ENCODE measurements at regions not wholly inside any gene's neighbourhood (a gene's known extent, or its start where the extent isn't known, plus 50 kb on each side); places are given as distances from the start of the nearest gene placed in this dataset.
"Not testable (repeated sequence)": the region's sequence is repeated elsewhere in the genome, so short reads cannot be mapped to it uniquely, and the experiment has no call there.

- DNase-seq (ENCODE audit: insufficient read length, low spot score) = no peak
- no peak for FAIRE-seq
- no peak for TF ChIP-seq POLR2A (IDR thresholded peaks at IDR 0.05; ENCODE audit: low read depth, low read length)
These were observed 141.8 kb upstream of the NECTIN3 start for GRCh38 chr3:110929816-110930215.

DNA sequence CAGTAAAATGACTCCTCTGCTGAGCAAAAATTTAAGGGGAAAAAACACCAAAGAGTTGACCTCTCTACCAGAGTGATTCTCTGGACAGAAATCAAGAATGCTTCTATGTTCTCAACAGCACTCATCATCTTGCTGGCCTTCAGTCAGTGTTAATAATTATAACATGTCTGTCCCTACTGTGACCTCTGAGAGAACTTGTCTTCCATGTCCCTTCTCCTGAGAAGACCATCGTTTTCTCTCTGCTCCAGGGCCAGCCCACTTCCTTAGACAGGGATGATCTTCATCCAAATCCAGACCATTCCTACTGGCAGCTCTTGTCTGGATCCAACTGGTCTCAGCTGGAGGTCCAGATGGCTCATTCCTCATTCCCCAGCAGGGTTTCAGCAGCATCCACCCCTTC, 139.0 kb upstream of the NECTIN3 start:
- TF ChIP-seq POLR2A (IDR thresholded peaks at IDR 0.05; ENCODE audit: low read depth, low read length) = no peak
- no peak for FAIRE-seq
- no peak for DNase-seq (ENCODE audit: insufficient read length, low spot score)

- DNase-seq (ENCODE audit: insufficient read length, low spot score) = no peak
- no peak for FAIRE-seq
- no peak for TF ChIP-seq POLR2A (IDR thresholded peaks at IDR 0.05; ENCODE audit: low read depth, low read length)
These were observed 137.7 kb upstream of the NECTIN3 start for GRCh38 chr3:110933821-110934426.

DNA sequence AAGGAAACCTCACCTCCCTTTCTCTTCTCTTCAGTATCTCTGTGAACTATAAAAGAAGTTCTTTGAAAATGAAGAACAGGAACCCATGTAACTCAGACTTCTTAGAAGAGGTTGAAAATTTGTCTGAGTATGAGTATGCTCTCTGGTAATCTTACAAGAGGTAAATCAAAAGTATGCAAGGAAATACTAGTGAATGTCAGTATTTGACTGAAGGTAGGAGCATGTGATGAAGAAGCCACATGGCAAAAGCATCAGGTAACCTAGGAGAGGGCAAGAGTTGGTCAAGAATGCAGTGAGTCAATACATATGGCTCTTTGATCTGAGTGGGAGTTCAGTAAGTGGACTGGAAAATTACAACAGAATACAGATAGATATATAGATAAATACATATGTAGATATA, 133.0 kb upstream of the NECTIN3 start:
- no peak for DNase-seq (ENCODE audit: insufficient read length, low spot score)
- no peak for FAIRE-seq
- TF ChIP-seq POLR2A (IDR thresholded peaks at IDR 0.05; ENCODE audit: low read depth, low read length) = no peak

- peak; percentile 27 for FAIRE-seq
- TF ChIP-seq POLR2A (IDR thresholded peaks at IDR 0.05; ENCODE audit: low read depth, low read length) = no peak
- DNase-seq (ENCODE audit: insufficient read length, low spot score) = no peak
These were observed 131.6 kb upstream of the NECTIN3 start for GRCh38 chr3:110940055-110940454.

DNA sequence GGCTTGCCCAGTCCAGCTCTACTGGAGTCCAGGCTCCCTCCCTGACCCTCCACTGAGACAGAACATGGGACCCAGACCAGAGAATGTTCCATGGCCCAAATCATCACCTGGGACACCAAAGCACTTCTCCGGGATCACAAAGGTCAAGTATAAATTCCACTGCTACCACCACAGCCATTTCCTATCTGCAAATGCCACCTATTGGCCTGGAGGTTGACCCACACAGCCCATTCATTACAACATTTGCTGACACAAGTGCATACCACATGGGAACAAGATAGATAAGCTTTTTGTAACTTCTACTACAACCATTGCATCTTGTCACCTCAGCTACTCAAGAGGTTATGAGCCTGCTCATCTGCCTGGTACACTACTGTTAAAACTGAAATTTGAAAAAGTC, 126.8 kb upstream of the NECTIN3 start:
- DNase-seq (ENCODE audit: insufficient read length, low spot score) (no peak), FAIRE-seq (no peak)
- TF ChIP-seq POLR2A (IDR thresholded peaks at IDR 0.05; ENCODE audit: low read depth, low read length) = no peak

GRCh38 chr3:110946810-110947209, 124.8 kb upstream of the NECTIN3 start:
- TF ChIP-seq POLR2A (IDR thresholded peaks at IDR 0.05; ENCODE audit: low read depth, low read length) = no peak
- FAIRE-seq (no peak), DNase-seq (ENCODE audit: insufficient read length, low spot score) (no peak)

GRCh38 chr3:110949194-110949593, 122.4 kb upstream of the NECTIN3 start:
- DNase-seq (ENCODE audit: insufficient read length, low spot score); FAIRE-seq: not testable (repeated sequence)

GRCh38 chr3:110955301-110955880, 116.2 kb upstream of the NECTIN3 start:
- DNase-seq (ENCODE audit: insufficient read length, low spot score) (no peak), FAIRE-seq (no peak)
- TF ChIP-seq POLR2A (IDR thresholded peaks at IDR 0.05; ENCODE audit: low read depth, low read length) = no peak

GRCh38 chr3:110956081-110956480, 115.5 kb upstream of the NECTIN3 start:
- no peak for TF ChIP-seq POLR2A (IDR thresholded peaks at IDR 0.05; ENCODE audit: low read depth, low read length)
- no peak for FAIRE-seq
- no peak for DNase-seq (ENCODE audit: insufficient read length, low spot score)

DNA sequence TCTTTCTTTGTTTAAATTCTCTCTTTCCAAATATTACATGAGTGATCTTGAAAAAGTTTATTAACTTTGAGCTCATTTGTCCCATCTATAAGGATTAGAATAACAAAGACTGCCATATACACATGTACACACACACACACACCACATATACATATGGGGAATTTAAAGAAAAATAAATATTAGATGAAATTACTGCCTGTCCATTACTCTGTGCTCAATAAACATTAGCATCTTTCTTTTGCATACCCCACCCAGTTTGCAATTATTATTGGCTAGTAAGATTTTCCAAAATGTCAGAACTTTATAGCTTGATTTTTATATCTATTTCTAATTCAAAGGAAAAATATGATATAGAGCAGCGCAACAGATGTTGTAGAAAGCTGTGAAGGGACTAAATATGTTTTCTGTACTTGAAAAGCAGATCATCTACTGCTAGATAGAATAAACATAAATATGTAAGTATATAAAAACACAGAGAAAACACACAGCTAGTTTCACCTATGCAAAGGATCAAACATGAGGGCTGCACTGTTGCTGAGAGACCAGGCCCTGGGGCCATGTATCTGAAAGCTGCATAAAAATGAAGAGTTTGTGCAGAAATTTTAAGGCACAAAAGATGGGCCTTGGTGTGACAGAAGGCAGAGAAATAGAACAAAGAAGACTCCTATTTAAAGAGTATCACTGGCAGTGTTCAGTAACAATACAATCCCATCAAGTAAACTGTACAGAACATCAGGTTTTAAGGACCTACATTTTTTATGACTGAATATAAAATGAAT, 114.2 kb upstream of the NECTIN3 start:
- DNase-seq (ENCODE audit: insufficient read length, low spot score) = no peak
- no peak for FAIRE-seq
- TF ChIP-seq POLR2A (IDR thresholded peaks at IDR 0.05; ENCODE audit: low read depth, low read length) = no peak

DNA sequence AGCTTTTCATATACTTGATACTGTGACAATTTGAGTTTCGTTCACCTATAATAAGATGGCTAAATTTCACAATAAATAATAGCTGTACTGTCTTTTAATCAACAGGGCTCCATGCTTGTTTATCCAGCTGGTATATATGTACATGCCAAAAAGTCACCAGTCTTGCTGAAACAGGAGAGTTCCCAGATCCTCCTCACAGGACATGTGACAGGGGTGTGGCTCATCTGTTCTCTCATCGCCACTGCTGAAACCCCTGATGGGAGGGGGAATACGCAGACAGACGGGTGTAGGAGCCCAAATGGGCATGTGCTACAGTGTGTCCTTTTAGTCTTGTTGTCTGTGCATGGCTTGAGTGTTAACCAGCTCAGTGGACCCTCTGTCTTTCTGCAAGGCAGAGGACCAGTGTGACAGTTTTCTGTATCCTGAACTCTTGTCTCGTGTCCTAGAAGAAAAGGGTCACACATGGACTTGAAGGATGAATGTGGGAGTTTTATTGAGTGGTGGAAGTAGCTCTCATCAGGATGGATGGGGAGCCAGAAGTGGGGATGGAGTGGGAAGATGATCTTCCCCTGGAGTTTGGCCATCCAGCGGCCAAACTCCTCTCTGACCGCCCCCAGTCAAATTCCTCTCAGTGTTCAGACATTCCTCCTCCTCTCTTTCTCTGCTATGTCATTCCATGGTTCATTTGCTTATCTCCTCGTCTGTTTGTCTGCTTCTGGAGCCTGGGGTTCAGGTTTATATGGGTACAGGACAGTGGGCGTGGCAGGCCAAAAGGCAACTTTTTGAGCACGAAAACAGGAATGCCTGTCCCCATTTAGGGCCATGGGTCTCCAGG, 113.1 kb upstream of the NECTIN3 start:
- FAIRE-seq = no peak
- TF ChIP-seq POLR2A (IDR thresholded peaks at IDR 0.05; ENCODE audit: low read depth, low read length) = no peak

DNA sequence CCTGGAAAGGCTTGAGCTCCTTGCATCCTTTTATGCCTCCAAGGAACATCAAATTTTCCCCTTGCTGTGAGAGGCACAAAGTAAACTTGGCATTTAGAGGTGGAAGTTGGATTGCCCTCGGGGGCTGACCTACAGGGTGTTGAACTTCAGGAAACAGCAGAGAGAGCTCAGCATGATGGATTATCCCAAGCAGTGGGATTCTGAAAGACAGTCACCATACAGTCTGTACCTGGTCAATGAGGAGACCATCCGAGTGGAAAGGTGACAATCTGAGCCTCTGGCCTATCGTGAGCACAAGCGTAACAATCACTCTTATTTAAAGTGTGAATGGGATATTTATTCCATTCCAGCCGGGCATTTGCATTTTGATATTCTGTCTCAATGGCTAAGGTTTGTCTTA, 105.6 kb upstream of the NECTIN3 start:
- TF ChIP-seq POLR2A (IDR thresholded peaks at IDR 0.05; ENCODE audit: low read depth, low read length) = no peak
- FAIRE-seq = no peak
- no peak for DNase-seq (ENCODE audit: insufficient read length, low spot score)

More for the DNA sequence above, 113.1 kb upstream of the NECTIN3 start:
- no peak for DNase-seq (ENCODE audit: insufficient read length, low spot score)

All from H54 (cell line).